Activated CD4-positive, alpha-beta T cell treated with anti-CD3 and anti-CD28 coated beads for 36 hours (primary cell): ENCODE measurements at regions not wholly inside any gene's neighbourhood (a gene's known extent, or its start where the extent isn't known, plus 50 kb on each side); places are given as distances from the start of the nearest gene placed in this dataset.
"Not testable (repeated sequence)": the region's sequence is repeated elsewhere in the genome, so short reads cannot be mapped to it uniquely, and the experiment has no call there.

Experiments used
- ATAC-seq: fragments of 200-7000 bp; cut with Tn5 transposase; one replicate; pipeline ENCODE4 v1.10.0; 2021; ENCODE audit warnings: mild to moderate bottlenecking, moderate library complexity
- CTCF ChIA-PET: fragments of 350-600 bp; sonication (Branson Sonifier 250); formaldehyde crosslinking; loops from one replicate; lab custom pipeline; 2021; ENCODE audit warnings: antibody characterized with exemption; lab: Charles Lee
- POLR2A ChIA-PET: fragments of 350-600 bp; sonication (Branson Sonifier 250); formaldehyde crosslinking; loops from one replicate; lab custom pipeline; 2021; ENCODE audit warnings: antibody characterized with exemption, inconsistent platforms; lab: Charles Lee
- DNase-seq: peaks from one replicate; pipeline ENCODE4 v3.0.0-alpha.2; 2020
- H3K27ac Mint-ChIP-seq: one replicate; pipeline ENCODE4 v1.8.0; 2021; ENCODE audit warnings: mixed read lengths
- H3K27me3 Mint-ChIP-seq: one replicate; pipeline ENCODE4 v1.8.0; 2021; ENCODE audit warnings: mixed read lengths
- H3K36me3 Mint-ChIP-seq: one replicate; pipeline ENCODE4 v1.8.0; 2021; ENCODE audit warnings: low read depth, mixed read lengths
- H3K4me1 Mint-ChIP-seq: one replicate; pipeline ENCODE4 v1.8.0; 2021; ENCODE audit warnings: mixed read lengths
- H3K4me3 Mint-ChIP-seq: one replicate; pipeline ENCODE4 v1.8.0; 2021; ENCODE audit warnings: mild to moderate bottlenecking, moderate library complexity, mixed read lengths
- H3K9me3 Mint-ChIP-seq: one replicate; pipeline ENCODE4 v1.8.0; 2021; ENCODE audit warnings: low read depth, mixed read lengths
- intact Hi-C, 2 experiments: fragments of 100-400 bp; cut with DNase I in 1 of 2; cut with micrococcal nuclease in 1 of 2; formaldehyde crosslinking; loops; one replicate each; pipeline versions ENCODE4 v1.14.2 to v1.15.1; 2022 to 2024; cut with DNase I, micrococcal nuclease

DNA sequence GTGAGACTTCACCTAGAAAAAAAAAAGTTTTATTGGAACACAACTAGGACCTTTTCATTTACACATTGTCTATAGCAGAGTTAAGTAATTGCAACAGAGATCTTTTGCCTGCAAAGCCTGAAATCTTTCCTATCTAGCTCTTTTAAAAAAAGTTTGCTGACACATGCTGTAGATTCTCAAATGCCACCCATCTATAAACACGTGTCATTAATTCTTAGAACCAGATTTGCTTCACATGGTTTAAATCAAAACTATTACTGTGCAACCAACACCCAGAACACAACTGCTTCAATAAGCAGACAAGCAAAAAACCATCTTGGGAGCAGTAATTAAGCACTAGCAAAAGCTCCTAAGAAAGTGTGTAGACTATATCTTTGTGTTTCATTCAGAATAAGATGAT is 55.0 kb downstream of the OXSM start:
- intact Hi-C loops: loop anchor here in 1 of 2 experiments (10.0 kb wide), 1 partner anchor 870 kb away; no protein-coding TSS in a partner anchor
- ChIA-PET POLR2A (no interaction called here), CTCF (interaction anchor here (2.1 kb wide), 1 partner anchor 12 kb away, joined by 9 read pairs; no protein-coding TSS in a partner anchor)

DNA sequence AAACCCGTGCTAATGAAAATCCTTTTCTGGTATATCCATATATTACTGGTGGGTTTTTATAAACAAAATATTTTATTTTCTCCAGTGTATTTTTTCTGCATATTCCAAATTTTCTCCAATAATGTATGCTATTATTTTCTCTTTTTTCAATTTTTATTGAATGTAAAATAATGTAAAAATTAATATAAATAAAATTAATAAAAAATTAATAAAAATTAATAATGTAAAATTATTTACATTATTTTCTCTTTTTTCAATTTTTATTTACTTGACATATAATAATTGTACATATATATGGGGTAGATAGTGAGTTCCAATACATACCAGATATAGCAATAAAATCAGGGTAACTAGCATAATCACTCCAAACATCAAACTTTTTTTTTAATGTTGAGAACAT is 56.4 kb downstream of the OXSM start:
- intact Hi-C loops: loop anchor here in 1 of 2 experiments (10.0 kb wide), 1 partner anchor 869 kb away; no protein-coding TSS in a partner anchor
- Mint-ChIP-seq H3K9me3 (no peaks in the 10 kb centered on the region), H3K27me3 (peaks cover 7% of the 10 kb centered on the region), H3K4me3 (no peak overlapping the region), H3K27ac (no peak overlapping the region), H3K4me1 (peaks cover 7% of the 10 kb centered on the region), H3K36me3 (no peaks in the 10 kb centered on the region)
- POLR2A ChIA-PET: no interaction called here
- ATAC-seq (no peak), DNase-seq (no peak)
- CTCF ChIA-PET: interaction anchor here (1.0 to 2.1 kb wide), 3 partner anchors 11 to 199 kb away, joined by 3 to 9 read pairs (median 4); no protein-coding TSS in a partner anchor

More for the DNA sequence above, 55.0 kb downstream of the OXSM start:
- ATAC-seq (no peak), DNase-seq (no peak)
- no peaks in the 10 kb centered on the region for H3K9me3 Mint-ChIP-seq
- no peak overlapping the region for H3K27ac Mint-ChIP-seq
- H3K4me3 Mint-ChIP-seq: no peak overlapping the region
- H3K36me3 Mint-ChIP-seq: no peaks in the 10 kb centered on the region
- peaks cover 7% of the 10 kb centered on the region for H3K27me3 Mint-ChIP-seq
- peaks cover 5% of the 10 kb centered on the region for H3K4me1 Mint-ChIP-seq

DNA sequence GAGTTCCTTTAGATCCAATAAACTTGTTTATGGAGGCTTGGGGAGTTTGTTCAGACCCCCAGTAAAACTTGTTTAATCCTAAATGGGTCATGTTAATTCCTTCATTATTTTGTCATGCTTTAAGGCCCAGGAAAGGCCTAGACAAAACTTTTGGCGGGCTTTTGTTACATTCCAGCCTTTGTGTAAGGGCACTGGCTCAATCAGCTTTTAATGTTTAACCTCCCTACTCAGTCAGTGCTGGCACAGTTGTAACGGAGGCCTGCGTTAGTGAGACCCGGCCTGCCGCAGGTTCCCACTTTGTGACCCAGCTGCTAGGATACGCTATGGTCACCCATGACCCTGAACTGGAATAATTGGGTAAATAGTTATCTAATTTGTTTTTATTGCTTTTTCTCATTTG is 59.2 kb downstream of the OXSM start:
- CTCF ChIA-PET: no interaction called here
- Mint-ChIP-seq H3K4me1 (peaks cover 7% of the 10 kb centered on the region), H3K9me3 (peaks cover 5% of the 10 kb centered on the region), H3K36me3 (no peaks in the 10 kb centered on the region), H3K4me3 (no peak overlapping the region), H3K27me3 (peaks cover 5% of the 10 kb centered on the region), H3K27ac (no peak overlapping the region)
- POLR2A ChIA-PET: no interaction called here
- DNase-seq: no peak
- ATAC-seq: no peak
- intact Hi-C loops: loop anchor here in 1 of 2 experiments (10.0 kb wide), 1 partner anchor 866 kb away; no protein-coding TSS in a partner anchor

DNA sequence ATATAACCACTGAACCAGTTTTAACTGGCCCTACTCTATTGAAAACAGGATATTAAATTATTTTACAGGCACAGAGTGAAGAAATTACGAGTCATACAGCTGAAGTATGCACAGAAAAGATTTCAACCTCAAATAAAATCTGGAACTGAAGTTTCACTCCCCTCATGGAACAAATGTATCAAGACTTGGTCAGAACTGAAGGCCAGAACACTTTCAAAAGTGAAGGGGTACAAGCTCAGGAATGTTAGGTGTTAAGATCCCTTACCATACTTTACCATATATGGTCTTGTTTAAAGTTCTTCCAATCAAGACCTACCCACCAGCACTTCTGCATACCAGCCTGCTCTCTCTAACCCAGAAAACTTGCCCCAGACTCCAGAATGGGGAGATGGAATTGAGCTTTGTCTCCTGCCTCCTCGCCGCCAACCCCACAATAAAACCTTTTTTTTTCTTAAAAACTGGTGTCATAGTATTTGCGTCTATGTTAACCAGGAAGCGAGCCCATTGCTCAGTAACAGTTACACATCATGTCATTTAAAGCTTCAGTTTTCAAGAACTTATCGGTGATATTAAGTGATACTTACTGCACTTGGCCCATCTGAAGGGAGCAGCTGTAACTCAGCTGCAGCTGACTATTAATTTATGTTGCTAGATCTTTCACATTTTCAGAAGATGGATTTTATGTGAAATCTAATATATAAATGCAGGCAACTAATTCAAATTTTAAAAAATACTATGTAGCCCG is 59.9 kb downstream of the OXSM start:
- intact Hi-C loops: loop anchor here (5.0 to 10.0 kb wide), 2 partner anchors 68 to 865 kb away; partner anchors contain the start of gene NGLY1 (in 1 of the 2)
- Mint-ChIP-seq H3K27me3 (peaks cover 5% of the 10 kb centered on the region), H3K27ac (peak overlapping the region; percentile 2), H3K9me3 (peaks cover 5% of the 10 kb centered on the region), H3K4me3 (no peak overlapping the region), H3K36me3 (no peaks in the 10 kb centered on the region), H3K4me1 (peaks cover 7% of the 10 kb centered on the region)
- ATAC-seq (peak; percentile 66), DNase-seq (no peak)
- POLR2A ChIA-PET: no interaction called here
- CTCF ChIA-PET: interaction anchor here (0.7 kb wide), 1 partner anchor 121 kb away, joined by 3 read pairs; no protein-coding TSS in a partner anchor

DNA sequence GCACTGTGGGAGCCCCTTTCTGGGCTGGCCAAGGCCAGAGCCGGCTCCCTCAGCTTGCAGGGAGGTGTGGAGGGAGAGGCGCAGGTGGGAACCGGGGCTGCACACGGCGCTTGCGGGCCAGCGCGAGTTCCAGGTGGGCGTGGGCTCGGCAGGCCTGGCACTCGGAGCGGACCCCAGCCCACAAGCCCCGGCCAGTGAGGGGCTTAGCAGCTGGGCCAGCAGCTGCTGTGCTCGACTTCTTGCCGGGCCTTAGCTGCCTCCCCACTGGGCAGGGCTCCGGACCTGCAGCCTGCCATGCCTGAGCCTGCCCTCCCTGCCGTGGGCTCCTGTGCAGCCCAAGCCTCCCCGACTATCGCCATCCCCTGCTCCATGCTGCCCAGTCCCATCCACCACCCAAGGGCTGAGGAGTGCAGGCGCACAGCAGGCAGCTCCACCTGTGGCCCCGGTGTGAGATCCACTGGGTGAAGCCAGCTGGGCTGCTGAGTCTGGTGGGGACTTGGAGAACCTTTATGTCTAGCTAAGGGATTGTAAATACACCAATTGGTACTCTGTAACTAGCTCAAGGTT is 61.9 kb downstream of the OXSM start:
- H3K36me3 Mint-ChIP-seq, H3K9me3 Mint-ChIP-seq, ATAC-seq, H3K4me1 Mint-ChIP-seq, H3K27me3 Mint-ChIP-seq, DNase-seq, H3K4me3 Mint-ChIP-seq, H3K27ac Mint-ChIP-seq, POLR2A ChIA-PET: not testable (repeated sequence)
- intact Hi-C loops: loop anchor here in 1 of 2 experiments (5.0 kb wide), 1 partner anchor 69 kb away; the partner anchor contains the start of gene NGLY1
- CTCF ChIA-PET: interaction anchor here (0.8 to 1.5 kb wide), 2 partner anchors 83 to 204 kb away, joined by 3 to 4 read pairs; no protein-coding TSS in a partner anchor

DNA sequence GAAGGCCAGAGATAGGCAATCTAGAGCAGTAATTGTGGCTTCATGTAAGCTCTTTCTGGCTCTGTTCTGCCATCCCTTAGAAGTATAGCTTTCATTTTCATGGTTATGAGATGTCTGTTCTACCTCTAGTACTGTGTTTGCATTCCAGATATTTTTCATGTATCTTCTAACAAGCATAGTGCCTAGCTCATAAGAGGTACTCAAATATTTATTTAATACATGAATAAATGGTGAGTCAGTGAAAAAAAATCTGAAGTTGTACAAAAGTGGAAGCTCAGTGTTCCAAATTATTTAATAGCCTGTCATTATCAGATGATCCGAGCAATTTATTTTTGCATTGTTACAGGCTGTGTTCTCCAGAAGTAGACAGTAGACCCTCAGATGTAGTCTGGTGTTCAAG is 64.3 kb downstream of the OXSM start:
- Mint-ChIP-seq H3K27me3 (no peaks in the 10 kb centered on the region), H3K9me3 (peaks cover 5% of the 10 kb centered on the region), H3K36me3 (no peaks in the 10 kb centered on the region), H3K27ac (no peak overlapping the region), H3K4me3 (no peak overlapping the region), H3K4me1 (peaks cover 7% of the 10 kb centered on the region)
- ChIA-PET POLR2A (no interaction called here), CTCF (interaction anchor here (0.8 to 9.5 kb wide), 5 partner anchors 9 to 205 kb away, joined by 3 to 116 read pairs (median 4); no protein-coding TSS in a partner anchor)
- ATAC-seq: no peak
- no peak for DNase-seq
- intact Hi-C loops: loop anchor here in 1 of 2 experiments (5.0 kb wide), 1 partner anchor 72 kb away; the partner anchor contains the start of gene NGLY1

DNA sequence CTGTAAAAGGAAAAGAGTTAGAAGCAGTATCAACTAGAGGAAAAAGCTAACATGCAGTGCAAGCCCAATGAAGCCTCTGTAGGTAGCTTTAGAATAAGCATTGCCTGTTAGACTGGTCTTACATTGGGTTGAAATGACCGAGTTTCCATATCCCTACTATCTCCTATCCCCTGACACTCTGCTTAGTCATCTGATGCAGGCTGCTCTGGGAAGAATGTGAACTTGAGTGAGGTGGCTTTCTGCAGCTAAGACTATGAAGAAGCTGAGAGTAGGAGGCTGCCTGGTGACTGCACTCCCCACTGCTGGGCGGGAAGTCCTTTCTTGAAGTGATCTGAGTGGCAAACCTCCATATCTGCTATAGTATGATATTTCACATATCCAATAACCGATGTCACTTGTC is 64.7 kb downstream of the OXSM start:
- no peak overlapping the region for H3K27ac Mint-ChIP-seq
- H3K36me3 Mint-ChIP-seq: no peaks in the 10 kb centered on the region
- ChIA-PET POLR2A (interaction anchor here (0.6 kb wide), 1 partner anchor 37 kb away, joined by 5 read pairs; no protein-coding TSS in a partner anchor), CTCF (interaction anchor here (0.8 to 9.5 kb wide), 5 partner anchors 8 to 205 kb away, joined by 3 to 116 read pairs (median 4); no protein-coding TSS in a partner anchor)
- H3K4me1 Mint-ChIP-seq: peaks cover 4% of the 10 kb centered on the region
- peaks cover 5% of the 10 kb centered on the region for H3K9me3 Mint-ChIP-seq
- ATAC-seq (peak; percentile 28), DNase-seq (no peak)
- intact Hi-C loops: loop anchor here in 1 of 2 experiments (5.0 kb wide), 1 partner anchor 72 kb away; the partner anchor contains the start of gene NGLY1
- H3K4me3 Mint-ChIP-seq: no peak overlapping the region
- H3K27me3 Mint-ChIP-seq: no peaks in the 10 kb centered on the region

DNA sequence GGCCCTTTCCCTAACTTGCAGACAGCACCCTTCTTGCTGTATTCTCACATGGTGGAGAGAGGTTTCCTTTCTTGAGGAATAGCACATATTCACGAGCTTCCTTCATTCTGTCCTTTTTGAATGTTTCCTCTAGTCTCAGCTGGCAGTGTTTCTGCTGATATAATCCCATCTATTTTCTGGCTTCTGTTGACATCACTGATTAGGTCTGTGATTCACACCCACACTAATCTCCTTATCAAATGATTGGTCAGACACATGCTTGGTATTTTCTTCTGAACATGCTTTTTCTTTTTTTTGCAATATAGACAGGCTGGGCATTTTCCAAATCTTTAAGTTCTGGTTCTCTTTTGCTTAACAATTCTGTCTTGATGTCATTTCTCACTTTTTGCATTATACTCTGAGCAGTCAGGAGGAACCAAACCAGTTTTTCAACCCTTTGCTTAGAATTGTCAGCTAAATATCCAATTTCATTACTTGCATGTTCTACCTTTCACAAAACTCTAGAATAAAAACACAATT is 65.4 kb downstream of the OXSM start:
- no peaks in the 10 kb centered on the region for H3K36me3 Mint-ChIP-seq
- H3K4me3 Mint-ChIP-seq: no peak overlapping the region
- H3K27me3 Mint-ChIP-seq: no peaks in the 10 kb centered on the region
- H3K4me1 Mint-ChIP-seq: no peaks in the 10 kb centered on the region
- H3K27ac Mint-ChIP-seq: no peak overlapping the region
- H3K9me3 Mint-ChIP-seq: peaks cover 8% of the 10 kb centered on the region
- ATAC-seq (no peak), DNase-seq (no peak)
- ChIA-PET CTCF (interaction anchor here (1.0 to 9.5 kb wide), 2 partner anchors 188 to 206 kb away, joined by 3 to 116 read pairs; no protein-coding TSS in a partner anchor), POLR2A (interaction anchor here (0.6 kb wide), 1 partner anchor 38 kb away, joined by 5 read pairs; no protein-coding TSS in a partner anchor)
- intact Hi-C loops: no loop called here

DNA sequence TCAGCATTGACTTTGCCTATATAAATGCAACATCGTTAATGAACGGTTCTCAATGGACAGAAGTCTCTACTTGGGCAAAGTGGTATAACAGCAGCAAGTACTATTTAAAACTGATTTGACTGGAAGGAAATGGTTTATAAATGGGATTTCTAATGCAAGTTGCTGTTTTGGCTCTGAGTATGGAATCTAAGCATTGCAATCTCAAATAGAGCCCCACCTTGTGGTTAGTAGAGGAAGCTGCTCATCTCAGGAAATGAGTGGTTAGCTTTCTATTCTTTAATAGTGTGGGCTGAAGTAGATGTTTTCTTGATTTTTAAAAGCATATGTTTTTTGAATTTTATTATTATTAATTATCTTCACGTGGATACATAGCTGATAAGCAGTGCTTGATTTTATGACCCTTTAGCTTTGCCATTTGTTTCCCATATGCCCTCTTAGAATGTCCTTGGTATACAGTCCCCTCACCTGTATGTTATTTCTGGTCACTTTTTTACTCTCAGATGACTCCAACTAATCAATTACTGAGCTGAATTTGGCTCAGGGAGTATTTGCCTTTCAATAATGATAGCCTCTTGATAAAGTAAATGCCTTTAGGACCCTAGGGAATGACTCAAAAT is 67.1 kb downstream of the OXSM start:
- no peak for DNase-seq
- peaks cover 10% of the 10 kb centered on the region for H3K9me3 Mint-ChIP-seq

DNA sequence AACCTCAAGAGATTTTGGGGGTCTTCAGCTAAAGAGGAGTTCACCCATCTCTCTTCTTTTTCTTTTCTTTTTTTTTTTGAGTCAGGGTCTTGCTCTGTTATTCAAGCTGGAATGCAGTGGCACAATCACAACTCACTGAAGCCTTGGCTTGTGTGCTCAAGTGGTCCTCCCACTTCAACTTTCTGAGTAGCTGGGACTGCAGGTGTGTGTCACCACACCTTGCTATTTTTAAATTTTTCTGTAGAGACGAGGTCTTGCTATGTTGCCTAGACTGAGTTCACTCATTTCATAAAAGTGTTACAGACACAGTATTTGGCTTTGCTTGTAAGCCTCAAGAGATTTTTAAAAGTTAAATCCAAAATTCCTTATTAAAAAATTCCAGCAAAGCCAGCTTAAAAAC is 71.7 kb downstream of the OXSM start:
- POLR2A ChIA-PET: no interaction called here
- DNase-seq (no peak), ATAC-seq (no peak)
- intact Hi-C loops: no loop called here
- H3K27me3 Mint-ChIP-seq: peaks cover 1% of the 10 kb centered on the region
- H3K9me3 Mint-ChIP-seq: peaks cover 5% of the 10 kb centered on the region
- H3K4me3 Mint-ChIP-seq: no peak overlapping the region
- H3K36me3 Mint-ChIP-seq: no peaks in the 10 kb centered on the region
- H3K4me1 Mint-ChIP-seq: no peaks in the 10 kb centered on the region
- no peak overlapping the region for H3K27ac Mint-ChIP-seq
- CTCF ChIA-PET: interaction anchor here (0.6 to 9.5 kb wide), 2 partner anchors 46 to 212 kb away, joined by 8 to 116 read pairs; no protein-coding TSS in a partner anchor

More for the DNA sequence above, 67.1 kb downstream of the OXSM start:
- ChIA-PET CTCF (interaction anchor here (0.7 to 9.5 kb wide), 14 partner anchors 8 to 261 kb away, joined by 3 to 116 read pairs (median 4); partner anchors contain the start of gene OXSM), POLR2A (interaction anchor here (0.6 kb wide), 1 partner anchor 360 kb away, joined by 5 read pairs; no protein-coding TSS in a partner anchor)
- Mint-ChIP-seq H3K4me3 (no peak overlapping the region), H3K36me3 (no peaks in the 10 kb centered on the region), H3K27ac (no peak overlapping the region), H3K27me3 (no peaks in the 10 kb centered on the region), H3K4me1 (no peaks in the 10 kb centered on the region)
- peak; percentile 88 for ATAC-seq
- intact Hi-C loops: loop anchor here (1.0 to 2.0 kb wide), 2 partner anchors 74 to 209 kb away; partner anchors contain the start of gene NGLY1 (in 1 of the 2)
